ENCODE measurements at regions not wholly inside any gene's neighbourhood (a gene's known extent, or its start where the extent isn't known, plus 50 kb on each side); places are given as distances from the start of the nearest gene placed in this dataset.

DNA sequence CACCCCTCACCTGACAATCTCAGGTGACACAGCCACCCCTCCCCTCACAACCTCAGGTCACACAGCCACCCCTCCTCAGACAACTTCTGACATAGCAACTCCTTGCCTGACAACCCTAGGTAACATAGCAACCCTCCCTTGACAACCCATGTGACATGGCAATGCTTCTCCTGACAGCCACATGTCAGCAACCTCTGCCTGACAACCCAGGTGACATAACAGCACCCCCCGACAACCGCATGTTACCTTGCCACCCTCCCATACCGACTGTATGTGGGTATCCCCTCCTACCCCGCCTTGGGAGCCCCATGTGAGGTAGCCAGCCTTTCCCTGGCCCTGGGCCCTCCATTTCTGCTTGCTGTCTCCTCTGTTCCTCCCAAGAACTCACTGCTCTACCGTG, 77.7 kb upstream of the B3GAT1 start:
- no peak overlapping the region for H3K4me3 ChIP-seq (ENCODE audit: low read depth, low read length)
- DNase-seq (ENCODE audit: low read depth): no peak
- TF ChIP-seq MAX (IDR thresholded peaks at IDR 0.05; ENCODE audit: low read depth, low read length): no peak
- TF ChIP-seq, protein P1, sequence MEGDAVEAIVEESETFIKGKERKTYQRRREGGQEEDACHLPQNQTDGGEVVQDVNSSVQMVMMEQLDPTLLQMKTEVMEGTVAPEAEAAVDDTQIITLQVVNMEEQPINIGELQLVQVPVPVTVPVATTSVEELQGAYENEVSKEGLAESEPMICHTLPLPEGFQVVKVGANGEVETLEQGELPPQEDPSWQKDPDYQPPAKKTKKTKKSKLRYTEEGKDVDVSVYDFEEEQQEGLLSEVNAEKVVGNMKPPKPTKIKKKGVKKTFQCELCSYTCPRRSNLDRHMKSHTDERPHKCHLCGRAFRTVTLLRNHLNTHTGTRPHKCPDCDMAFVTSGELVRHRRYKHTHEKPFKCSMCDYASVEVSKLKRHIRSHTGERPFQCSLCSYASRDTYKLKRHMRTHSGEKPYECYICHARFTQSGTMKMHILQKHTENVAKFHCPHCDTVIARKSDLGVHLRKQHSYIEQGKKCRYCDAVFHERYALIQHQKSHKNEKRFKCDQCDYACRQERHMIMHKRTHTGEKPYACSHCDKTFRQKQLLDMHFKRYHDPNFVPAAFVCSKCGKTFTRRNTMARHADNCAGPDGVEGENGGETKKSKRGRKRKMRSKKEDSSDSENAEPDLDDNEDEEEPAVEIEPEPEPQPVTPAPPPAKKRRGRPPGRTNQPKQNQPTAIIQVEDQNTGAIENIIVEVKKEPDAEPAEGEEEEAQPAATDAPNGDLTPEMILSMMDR (IDR thresholded peaks at IDR 0.05; ENCODE audit: low read depth, low read length): no peak
- TF ChIP-seq MYC (IDR thresholded peaks at IDR 0.05; ENCODE audit: low read depth, low read length): no peak
- TF ChIP-seq POLR2A (IDR thresholded peaks at IDR 0.05; ENCODE audit: extremely low read depth, insufficient read length): no peak

GRCh38 chr11:134488913-134489312, 76.9 kb upstream of the B3GAT1 start:
- DNase-seq (ENCODE audit: low read depth): no peak
- no peak for TF ChIP-seq POLR2A (IDR thresholded peaks at IDR 0.05; ENCODE audit: extremely low read depth, insufficient read length)
- TF ChIP-seq, protein P1 (IDR thresholded peaks at IDR 0.05; ENCODE audit: low read depth, low read length): no peak
- H3K4me3 ChIP-seq (ENCODE audit: low read depth, low read length): no peak overlapping the region

GRCh38 chr11:134488512-134488911, 76.5 kb upstream of the B3GAT1 start:
- no peak overlapping the region for H3K4me3 ChIP-seq (ENCODE audit: low read depth, low read length)
- no peak for DNase-seq (ENCODE audit: low read depth)
- TF ChIP-seq MYC (IDR thresholded peaks at IDR 0.05; ENCODE audit: low read depth, low read length): no peak
- TF ChIP-seq POLR2A (IDR thresholded peaks at IDR 0.05; ENCODE audit: extremely low read depth, insufficient read length): no peak
- TF ChIP-seq MAX (IDR thresholded peaks at IDR 0.05; ENCODE audit: low read depth, low read length): no peak
- TF ChIP-seq, protein P1 (IDR thresholded peaks at IDR 0.05; ENCODE audit: low read depth, low read length): no peak

GRCh38 chr11:134487696-134488095, 75.7 kb upstream of the B3GAT1 start:
- H3K4me3 ChIP-seq (ENCODE audit: low read depth, low read length): no peak overlapping the region
- TF ChIP-seq MYC (IDR thresholded peaks at IDR 0.05; ENCODE audit: low read depth, low read length): no peak
- TF ChIP-seq MAX (IDR thresholded peaks at IDR 0.05; ENCODE audit: low read depth, low read length): no peak
- TF ChIP-seq, protein P1 (IDR thresholded peaks at IDR 0.05; ENCODE audit: low read depth, low read length): no peak
- TF ChIP-seq POLR2A (IDR thresholded peaks at IDR 0.05; ENCODE audit: extremely low read depth, insufficient read length): no peak
- no peak for DNase-seq (ENCODE audit: low read depth)

GRCh38 chr11:134486704-134487103, 74.7 kb upstream of the B3GAT1 start:
- no peak for TF ChIP-seq POLR2A (IDR thresholded peaks at IDR 0.05; ENCODE audit: extremely low read depth, insufficient read length)
- TF ChIP-seq, protein P1 (IDR thresholded peaks at IDR 0.05; ENCODE audit: low read depth, low read length): no peak
- TF ChIP-seq MAX (IDR thresholded peaks at IDR 0.05; ENCODE audit: low read depth, low read length): no peak
- TF ChIP-seq MYC (IDR thresholded peaks at IDR 0.05; ENCODE audit: low read depth, low read length): no peak
- DNase-seq (ENCODE audit: low read depth): no peak
- no peak overlapping the region for H3K4me3 ChIP-seq (ENCODE audit: low read depth, low read length)

DNA sequence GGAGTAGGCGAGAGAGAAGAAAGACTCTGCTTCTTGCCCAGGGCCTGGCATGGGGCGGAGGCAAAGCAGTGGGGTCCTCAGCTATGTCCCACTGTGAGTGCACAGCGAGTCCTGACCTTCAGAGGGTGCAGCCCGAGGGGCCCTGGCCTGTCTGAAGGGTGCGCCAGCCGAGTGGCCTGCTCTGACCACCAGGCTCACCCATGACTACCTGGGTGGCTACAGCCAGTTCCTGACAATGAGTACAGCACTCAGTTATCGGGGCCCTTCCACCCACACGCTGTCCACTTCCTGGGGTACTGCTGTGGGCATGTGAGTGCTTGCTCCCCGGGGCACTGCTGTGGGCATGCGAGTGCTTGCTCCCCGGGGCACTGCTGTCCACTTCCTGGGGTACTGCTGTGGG, 74.1 kb upstream of the B3GAT1 start:
- no peak for TF ChIP-seq POLR2A (IDR thresholded peaks at IDR 0.05; ENCODE audit: extremely low read depth, insufficient read length)
- TF ChIP-seq MYC (IDR thresholded peaks at IDR 0.05; ENCODE audit: low read depth, low read length): no peak
- no peak for TF ChIP-seq MAX (IDR thresholded peaks at IDR 0.05; ENCODE audit: low read depth, low read length)
- TF ChIP-seq, protein P1 (IDR thresholded peaks at IDR 0.05; ENCODE audit: low read depth, low read length): no peak
- no peak for DNase-seq (ENCODE audit: low read depth)
- H3K4me3 ChIP-seq (ENCODE audit: low read depth, low read length): no peak overlapping the region

Data from NB4 (cell line).